ENCODE measurements at regions not wholly inside any gene's neighbourhood (a gene's known extent, or its start where the extent isn't known, plus 50 kb on each side); places are given as distances from the start of the nearest gene placed in this dataset.

DNA sequence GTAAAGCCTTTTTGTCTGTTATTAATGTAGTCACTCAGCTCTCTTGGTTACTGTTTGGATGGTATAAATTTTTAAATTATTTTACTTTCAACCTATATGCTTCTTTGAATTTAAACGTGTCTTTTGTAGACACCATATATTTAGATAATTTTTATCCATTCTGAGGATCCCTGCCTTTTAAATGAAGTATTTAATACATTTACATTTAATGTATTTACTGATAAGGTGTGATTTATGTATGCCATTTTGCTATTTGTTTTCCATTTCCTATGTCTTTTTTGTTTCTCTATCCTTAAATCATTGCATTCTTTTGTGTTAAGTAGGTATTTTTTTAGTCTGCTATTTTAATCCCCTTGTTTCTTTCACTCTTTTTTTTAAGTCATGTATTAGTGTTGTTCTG is 238.0 kb downstream of the RAB28 start:
- TF ChIP-seq POLR2A (IDR thresholded peaks at IDR 0.05), result no peak
- TF ChIP-seq, protein P1, sequence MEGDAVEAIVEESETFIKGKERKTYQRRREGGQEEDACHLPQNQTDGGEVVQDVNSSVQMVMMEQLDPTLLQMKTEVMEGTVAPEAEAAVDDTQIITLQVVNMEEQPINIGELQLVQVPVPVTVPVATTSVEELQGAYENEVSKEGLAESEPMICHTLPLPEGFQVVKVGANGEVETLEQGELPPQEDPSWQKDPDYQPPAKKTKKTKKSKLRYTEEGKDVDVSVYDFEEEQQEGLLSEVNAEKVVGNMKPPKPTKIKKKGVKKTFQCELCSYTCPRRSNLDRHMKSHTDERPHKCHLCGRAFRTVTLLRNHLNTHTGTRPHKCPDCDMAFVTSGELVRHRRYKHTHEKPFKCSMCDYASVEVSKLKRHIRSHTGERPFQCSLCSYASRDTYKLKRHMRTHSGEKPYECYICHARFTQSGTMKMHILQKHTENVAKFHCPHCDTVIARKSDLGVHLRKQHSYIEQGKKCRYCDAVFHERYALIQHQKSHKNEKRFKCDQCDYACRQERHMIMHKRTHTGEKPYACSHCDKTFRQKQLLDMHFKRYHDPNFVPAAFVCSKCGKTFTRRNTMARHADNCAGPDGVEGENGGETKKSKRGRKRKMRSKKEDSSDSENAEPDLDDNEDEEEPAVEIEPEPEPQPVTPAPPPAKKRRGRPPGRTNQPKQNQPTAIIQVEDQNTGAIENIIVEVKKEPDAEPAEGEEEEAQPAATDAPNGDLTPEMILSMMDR (IDR thresholded peaks at IDR 0.05), result no peak
